Astrocyte of the spinal cord (primary cell): ENCODE measurements at regions not wholly inside any gene's neighbourhood (a gene's known extent, or its start where the extent isn't known, plus 50 kb on each side); places are given as distances from the start of the nearest gene placed in this dataset.
"Not testable (repeated sequence)": the region's sequence is repeated elsewhere in the genome, so short reads cannot be mapped to it uniquely, and the experiment has no call there.

Experiments used
- DNase-seq: peaks from one replicate; pipeline ENCODE4 v3.0.0; 2011; ENCODE audit warnings: low read depth, low spot score
- H3K4me3 ChIP-seq: 2 replicates; pipeline ENCODE4 v1.5.1; 2011; ENCODE audit warnings: low read depth, mild to moderate bottlenecking, low read length, moderate library complexity
- in situ Hi-C: cut with HindIII; loops from 2 replicates; pipeline ENCODE4 v1.10.0; 2017; ENCODE audit warnings: low sequenced_read_pairs
- TF ChIP-seq, protein P1 (sequence below): IDR thresholded peaks from 2 replicates; pipeline ENCODE4 v1.5.1; 2012; ENCODE audit warnings: low read depth, mild to moderate bottlenecking, low read length, inconsistent platforms

DNA sequence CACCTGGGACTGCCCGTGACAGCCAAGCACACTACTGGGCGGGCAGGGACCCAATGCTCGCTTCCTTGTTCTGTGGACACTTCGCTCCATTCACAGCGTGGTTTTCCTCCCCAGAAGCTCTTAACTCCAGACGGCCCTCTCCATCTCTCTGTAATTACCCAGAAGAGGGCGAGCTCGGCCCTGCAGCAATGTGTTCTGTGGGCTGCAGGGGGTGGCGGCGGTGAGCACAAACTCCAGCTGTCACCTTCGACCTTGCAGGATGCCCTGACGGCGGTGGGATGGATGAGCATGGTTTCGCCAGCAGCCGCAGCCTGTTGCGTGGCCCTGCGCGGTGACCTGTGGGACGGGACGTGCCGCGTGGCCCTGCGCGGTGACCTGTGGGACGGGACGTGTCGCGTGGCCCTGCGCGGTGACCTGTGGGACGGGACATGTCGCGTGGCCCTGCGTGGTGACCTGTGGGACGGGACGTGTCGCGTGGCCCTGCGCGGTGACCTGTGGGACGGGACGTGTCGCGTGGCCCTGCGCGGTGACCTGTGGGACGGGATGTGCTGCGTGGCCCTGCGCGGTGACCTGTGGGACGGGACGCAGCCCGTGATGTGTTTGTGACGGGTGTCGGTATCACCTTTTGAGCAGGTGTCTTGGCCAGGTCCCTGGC lies 1204.7 kb downstream of the BRD1 start:
- TF ChIP-seq, protein P1, sequence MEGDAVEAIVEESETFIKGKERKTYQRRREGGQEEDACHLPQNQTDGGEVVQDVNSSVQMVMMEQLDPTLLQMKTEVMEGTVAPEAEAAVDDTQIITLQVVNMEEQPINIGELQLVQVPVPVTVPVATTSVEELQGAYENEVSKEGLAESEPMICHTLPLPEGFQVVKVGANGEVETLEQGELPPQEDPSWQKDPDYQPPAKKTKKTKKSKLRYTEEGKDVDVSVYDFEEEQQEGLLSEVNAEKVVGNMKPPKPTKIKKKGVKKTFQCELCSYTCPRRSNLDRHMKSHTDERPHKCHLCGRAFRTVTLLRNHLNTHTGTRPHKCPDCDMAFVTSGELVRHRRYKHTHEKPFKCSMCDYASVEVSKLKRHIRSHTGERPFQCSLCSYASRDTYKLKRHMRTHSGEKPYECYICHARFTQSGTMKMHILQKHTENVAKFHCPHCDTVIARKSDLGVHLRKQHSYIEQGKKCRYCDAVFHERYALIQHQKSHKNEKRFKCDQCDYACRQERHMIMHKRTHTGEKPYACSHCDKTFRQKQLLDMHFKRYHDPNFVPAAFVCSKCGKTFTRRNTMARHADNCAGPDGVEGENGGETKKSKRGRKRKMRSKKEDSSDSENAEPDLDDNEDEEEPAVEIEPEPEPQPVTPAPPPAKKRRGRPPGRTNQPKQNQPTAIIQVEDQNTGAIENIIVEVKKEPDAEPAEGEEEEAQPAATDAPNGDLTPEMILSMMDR = no peak
- no peak overlapping the region for H3K4me3 ChIP-seq
- in situ Hi-C loops = no loop called here
- no peak for DNase-seq

DNA sequence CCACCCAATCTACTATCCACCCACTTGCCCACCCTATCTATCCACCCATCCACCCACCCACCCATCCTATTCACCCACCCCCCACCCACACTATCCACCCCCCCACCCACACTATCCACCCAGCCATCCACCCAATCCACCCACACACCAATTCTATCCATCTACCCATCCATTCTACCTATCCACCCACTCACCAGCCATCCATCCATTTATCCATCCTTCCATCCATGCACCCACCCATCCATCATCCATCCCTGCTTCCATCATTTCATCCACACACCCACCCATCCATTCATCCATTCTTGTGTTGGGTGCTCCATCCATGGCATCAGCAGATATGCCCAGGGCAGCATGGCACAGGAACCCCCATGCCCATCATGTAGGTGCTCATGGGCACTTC lies 1206.6 kb downstream of the BRD1 start:
- in situ Hi-C loops = no loop called here
- TF ChIP-seq, protein P1 = no peak
- H3K4me3 ChIP-seq = no peak overlapping the region
- no peak for DNase-seq

DNA sequence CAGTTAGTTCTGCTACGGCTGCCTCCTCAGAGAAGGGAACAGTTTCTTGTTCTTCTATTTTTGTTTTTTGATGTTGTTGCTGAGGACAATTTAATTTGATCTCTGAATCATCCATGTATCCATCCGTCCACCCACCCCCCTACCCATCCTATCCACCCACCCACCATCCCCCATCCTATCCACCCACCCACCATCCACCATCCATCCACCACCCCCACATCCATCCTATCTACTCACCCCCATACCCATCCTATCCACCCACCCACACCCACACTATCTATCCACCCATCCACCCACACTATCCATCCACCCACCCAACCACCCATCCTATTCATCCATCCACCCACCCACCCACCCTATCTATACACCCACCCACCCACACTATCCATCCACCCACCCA lies 1207.2 kb downstream of the BRD1 start:
- H3K4me3 ChIP-seq, in situ Hi-C loops, DNase-seq: not testable (repeated sequence)

DNA sequence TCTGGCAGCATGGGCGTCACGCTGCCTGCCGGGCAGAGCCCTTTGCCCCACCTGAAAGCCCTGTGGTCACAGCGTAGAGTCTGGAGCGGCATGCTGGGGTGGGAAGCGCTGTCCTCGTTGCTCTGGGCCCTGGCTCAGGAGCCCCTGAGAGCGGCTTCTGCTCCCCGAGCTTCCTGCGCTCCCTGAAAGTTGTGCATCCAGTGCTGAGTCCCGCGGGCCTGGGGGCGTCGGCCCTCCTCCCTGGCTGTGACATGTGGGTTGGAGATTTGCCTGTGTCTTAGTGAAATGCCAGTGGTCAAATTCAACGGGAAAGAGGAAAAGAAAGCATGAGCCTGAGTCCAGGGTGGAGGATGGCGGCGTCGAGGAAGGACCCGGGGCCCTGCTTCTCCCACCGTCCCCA lies 1208.0 kb downstream of the BRD1 start:
- TF ChIP-seq, protein P1 = no peak
- no peak overlapping the region for H3K4me3 ChIP-seq
- in situ Hi-C loops = no loop called here
- DNase-seq = no peak

DNA sequence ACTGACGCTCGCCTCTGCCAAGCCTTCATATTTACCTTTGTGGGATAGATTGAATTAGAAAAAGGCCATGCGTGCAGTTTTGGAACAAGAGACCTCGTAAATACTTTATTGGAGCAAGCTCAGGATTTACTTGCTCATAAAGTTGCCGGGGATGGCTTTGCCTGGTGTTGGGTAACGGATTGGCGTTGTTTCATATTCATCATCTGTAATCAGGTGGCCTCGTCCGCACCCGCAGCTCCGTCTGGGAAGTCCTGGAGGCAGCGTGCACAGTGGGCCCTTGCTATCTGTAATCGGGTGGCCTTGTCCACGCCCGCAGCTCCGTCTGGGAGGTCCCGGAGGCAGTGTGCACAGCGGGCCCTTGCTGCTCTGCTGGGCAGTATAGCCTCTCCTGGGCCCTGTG lies 1209.3 kb downstream of the BRD1 start:
- DNase-seq = no peak
- TF ChIP-seq, protein P1 = no peak
- in situ Hi-C loops = no loop called here
- no peak overlapping the region for H3K4me3 ChIP-seq

DNA sequence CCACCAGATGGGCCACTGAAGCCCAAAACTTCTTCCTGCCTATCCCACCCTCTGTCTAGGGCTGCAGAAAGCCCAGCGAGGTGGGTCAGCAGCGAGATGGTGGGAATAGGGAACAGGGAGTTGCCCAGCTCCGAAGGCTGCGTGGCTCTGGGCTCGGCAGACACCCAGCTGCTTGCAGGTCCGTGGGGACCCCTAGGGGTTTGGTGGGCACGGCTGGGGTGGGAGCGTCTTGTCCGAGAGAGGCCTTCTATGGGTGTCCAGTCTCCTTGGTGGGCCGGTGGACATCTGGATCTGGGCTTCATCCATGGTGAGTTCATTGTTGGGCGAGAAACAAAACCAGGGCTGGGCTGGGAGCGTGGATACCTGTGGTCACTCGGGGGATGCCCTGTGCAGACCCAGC lies 1211.0 kb downstream of the BRD1 start:
- TF ChIP-seq, protein P1 = no peak
- no peak overlapping the region for H3K4me3 ChIP-seq
- no peak for DNase-seq

DNA sequence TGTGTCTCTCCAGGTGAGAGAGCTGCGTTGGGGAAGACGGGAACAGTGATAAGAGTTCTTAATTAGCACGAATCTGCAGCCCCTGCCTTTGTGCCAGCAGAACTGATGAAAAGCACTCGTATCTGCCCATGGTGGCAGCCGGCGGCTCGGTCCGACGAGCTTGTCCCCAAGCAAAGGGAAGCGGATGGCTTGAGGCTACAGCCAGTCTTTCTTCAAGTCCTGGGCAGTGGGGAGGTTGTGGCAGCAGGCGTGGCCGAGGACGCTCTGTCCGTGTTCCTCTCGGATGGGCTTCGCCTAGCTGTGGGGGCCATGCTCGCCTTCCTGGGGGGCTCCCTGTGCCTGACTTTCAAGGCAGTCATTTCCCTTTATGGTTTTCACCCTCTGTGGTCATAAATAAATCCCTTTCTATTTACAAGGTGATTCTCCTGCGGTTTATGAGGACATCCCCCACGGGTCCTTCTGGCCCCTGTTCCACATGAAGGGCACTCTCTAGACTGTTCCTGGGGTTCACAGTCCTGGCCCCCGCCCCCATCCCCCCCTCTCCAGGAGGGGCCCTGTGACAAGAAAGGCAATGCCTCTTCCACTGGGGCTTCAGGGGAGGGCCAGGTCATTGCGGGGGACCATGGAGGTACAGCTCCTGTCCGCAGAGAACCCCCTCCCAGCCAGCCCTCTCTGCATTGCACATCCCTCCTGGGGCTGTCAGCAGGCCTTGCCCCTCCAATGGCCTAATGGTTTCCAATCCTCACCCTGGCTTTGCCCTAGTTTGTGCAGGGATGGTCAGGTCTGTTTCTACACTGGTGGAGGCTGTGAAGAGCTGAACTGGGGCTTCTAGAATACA lies 1212.3 kb downstream of the BRD1 start:
- H3K4me3 ChIP-seq = no peak overlapping the region
- DNase-seq = no peak
- in situ Hi-C loops = no loop called here
- TF ChIP-seq, protein P1 = no peak

More for the DNA sequence above, 1211.0 kb downstream of the BRD1 start:
- in situ Hi-C loops = no loop called here
